ENCODE measurements at regions not wholly inside any gene's neighbourhood (a gene's known extent, or its start where the extent isn't known, plus 50 kb on each side); places are given as distances from the start of the nearest gene placed in this dataset.

DNA sequence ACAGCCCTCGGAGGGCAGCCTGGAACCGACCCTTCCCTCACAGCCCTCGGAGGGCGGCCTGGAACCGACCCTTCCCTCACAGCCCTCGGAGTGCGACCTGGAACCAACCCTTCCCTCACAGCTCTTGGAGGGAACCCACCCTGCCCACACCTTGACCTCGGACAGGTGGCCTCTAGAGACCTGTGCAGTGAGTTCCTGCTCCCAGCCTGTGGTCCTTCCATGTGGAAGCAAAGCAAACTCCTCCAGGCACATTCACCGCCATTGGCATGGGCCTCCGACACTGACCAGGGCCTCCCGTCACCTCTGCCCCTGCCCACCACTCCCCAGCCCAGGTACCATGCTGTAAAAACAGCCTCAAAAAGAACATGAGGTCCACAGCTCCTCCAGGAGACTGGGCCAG lies 272.1 kb downstream of the BRD1 start:
- DNase-seq (ENCODE audit: low spot score) = no peak
- TF ChIP-seq, protein P1, sequence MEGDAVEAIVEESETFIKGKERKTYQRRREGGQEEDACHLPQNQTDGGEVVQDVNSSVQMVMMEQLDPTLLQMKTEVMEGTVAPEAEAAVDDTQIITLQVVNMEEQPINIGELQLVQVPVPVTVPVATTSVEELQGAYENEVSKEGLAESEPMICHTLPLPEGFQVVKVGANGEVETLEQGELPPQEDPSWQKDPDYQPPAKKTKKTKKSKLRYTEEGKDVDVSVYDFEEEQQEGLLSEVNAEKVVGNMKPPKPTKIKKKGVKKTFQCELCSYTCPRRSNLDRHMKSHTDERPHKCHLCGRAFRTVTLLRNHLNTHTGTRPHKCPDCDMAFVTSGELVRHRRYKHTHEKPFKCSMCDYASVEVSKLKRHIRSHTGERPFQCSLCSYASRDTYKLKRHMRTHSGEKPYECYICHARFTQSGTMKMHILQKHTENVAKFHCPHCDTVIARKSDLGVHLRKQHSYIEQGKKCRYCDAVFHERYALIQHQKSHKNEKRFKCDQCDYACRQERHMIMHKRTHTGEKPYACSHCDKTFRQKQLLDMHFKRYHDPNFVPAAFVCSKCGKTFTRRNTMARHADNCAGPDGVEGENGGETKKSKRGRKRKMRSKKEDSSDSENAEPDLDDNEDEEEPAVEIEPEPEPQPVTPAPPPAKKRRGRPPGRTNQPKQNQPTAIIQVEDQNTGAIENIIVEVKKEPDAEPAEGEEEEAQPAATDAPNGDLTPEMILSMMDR (IDR thresholded peaks at IDR 0.05; ENCODE audit: extremely low read depth, missing control alignments) = no peak

DNA sequence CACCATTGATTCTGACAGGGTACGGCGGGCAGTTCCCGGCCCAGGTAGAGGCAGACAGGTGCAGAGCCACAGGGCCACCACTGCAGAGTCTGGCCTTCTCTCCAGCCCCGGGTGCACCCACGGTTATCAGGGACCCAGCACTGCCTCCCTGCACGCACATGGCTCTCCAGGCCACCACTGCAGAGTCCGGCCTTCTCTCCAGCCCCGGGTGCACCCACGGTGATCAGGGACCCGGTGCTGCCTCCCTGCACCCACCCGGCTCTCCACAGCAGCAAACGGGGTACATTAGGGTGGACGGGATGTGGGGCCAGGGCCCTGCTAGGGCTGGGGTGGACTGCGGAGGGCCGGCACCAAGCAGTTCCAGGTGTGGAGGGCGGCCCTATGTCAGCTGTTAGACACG lies 272.9 kb downstream of the BRD1 start:
- DNase-seq (ENCODE audit: low spot score) = no peak
- TF ChIP-seq, protein P1 (IDR thresholded peaks at IDR 0.05; ENCODE audit: extremely low read depth, missing control alignments) = no peak

DNA sequence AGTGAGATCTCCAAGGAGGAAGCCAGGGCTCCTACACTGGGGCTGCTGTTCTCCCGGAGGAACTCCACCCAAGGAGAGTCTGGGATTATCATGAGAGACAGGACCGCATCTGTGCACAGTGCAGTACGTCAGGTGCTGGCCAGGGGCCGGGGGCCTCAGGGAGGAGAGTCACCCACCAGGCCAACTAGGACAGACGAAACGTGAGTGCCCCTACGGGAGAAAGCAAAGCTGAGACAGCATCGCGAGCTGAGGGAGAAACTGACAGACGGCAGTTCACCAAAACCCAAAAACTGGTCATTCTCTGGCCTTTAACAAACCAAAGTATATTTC lies 273.4 kb downstream of the BRD1 start:
- TF ChIP-seq, protein P1 (IDR thresholded peaks at IDR 0.05; ENCODE audit: extremely low read depth, missing control alignments) = no peak
- DNase-seq (ENCODE audit: low spot score) = no peak

DNA sequence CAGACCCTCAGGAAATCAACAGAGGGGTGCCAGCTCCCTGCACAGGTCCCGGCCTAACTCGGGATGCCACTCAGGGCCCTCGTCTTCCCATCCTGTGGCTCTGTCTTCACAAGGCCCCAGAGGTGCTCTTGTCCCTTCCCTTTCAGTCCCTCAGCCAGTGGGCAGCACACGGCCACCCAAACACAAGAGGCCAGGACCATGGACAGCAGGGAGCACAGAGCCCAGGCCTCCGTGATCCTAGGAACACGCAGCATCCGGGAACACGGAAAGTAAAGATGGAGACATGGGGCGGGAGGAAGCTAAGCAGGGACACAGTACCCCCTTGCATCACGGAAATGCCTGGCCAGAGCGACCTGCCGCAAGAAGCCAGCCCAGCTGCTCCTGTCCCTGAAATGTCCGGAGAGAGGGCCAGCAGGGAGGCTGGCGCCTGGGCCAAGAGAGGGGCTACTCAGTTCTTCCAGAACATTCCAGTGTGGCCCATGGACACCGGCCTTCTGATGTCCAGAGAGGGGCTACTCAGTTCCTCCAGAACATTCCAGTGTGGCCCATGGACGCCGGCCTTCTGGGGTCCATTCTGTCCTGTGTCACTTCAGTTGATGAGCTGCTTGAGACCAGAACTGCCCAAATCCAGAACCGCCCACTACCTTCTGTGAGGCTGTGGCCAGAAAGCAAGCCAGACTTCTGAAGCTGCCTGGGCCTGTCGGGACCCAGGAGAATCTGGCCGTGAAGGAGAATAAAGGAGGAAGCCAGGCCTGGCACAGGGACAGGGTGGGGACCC lies 274.0 kb downstream of the BRD1 start:
- TF ChIP-seq, protein P1 (IDR thresholded peaks at IDR 0.05; ENCODE audit: extremely low read depth, missing control alignments) = no peak
- no peak for DNase-seq (ENCODE audit: low spot score)

DNA sequence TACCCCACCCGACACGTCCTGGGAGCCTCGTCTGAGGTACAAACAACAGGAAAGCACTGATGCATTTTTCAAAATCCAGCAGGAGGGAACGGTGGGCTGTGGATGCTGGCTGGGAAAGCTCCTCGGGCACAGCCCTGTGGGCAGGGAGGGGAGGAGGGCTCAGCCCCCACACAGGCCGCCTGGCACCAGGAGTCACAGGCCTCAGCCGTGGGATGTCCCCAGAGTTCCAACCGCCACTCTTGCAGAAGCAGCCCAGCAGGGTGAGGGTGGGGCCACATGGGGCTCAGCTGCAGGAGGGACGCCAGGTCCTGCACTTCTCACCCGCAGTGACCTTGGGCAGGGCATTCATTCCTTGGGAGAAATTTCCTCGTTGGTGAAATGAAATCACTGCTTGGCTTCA lies 274.6 kb downstream of the BRD1 start:
- no peak for DNase-seq (ENCODE audit: low spot score)
- TF ChIP-seq, protein P1 (IDR thresholded peaks at IDR 0.05; ENCODE audit: extremely low read depth, missing control alignments) = no peak

DNA sequence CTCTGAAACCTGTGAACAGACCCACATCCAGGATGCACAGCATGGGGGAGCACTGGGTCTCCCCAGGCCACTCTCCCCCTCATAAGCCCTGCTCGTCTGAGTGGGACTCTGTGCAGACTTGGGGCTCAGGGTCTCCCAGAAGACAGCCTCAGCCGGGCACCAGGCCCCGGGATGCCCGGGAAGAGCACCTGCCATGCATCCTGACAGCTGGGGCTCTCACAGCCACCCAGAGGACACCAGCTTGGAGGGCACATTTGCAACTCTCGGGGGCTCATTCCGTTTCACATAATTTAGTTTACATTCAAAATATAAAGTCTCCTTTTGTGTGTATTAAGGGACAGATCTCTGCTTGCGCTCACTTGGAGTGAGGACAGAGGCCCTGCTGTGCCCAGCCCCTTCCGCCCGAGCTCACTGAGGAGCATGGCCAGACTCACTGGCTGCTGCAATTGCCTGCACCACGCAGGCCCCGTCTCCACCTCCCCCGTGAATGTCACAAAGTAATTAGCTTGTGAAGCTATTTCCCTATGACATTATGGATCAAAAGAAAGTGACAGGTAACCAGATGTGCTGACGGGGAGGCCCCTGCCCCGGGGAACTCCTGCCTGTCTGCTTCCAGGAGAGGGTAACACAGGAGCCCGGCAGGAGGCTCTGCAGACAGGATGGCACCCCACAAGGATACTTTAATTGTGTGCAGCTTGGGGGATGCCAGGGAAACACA lies 275.6 kb downstream of the BRD1 start:
- DNase-seq (ENCODE audit: low spot score) = no peak

DNA sequence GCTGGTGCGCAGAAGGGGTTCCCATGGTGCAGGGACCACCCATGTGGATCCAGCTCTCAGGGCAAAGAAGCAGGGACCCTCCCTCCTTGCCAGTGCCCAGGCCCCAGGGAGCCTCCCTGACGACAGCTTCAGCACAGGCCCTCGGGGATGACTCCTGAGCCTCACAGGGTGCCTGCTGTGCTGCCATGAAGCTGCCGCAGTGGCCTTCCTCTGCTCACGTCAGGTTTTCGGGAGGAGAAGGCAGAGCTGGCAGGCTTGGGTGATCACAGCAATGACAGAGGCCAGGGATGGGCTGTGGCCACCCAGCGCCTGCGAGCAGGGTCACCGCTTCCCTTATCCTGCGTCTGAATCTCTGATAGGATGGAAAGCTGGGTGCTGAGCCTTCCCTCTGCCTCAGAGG lies 276.2 kb downstream of the BRD1 start:
- no peak for DNase-seq (ENCODE audit: low spot score)
- TF ChIP-seq, protein P1 (IDR thresholded peaks at IDR 0.05; ENCODE audit: extremely low read depth, missing control alignments) = no peak

More for the DNA sequence above, 275.6 kb downstream of the BRD1 start:
- TF ChIP-seq, protein P1 (IDR thresholded peaks at IDR 0.05; ENCODE audit: extremely low read depth, missing control alignments) = no peak

All from GM20000 (cell line).